ENCODE measurements at regions not wholly inside any gene's neighbourhood (a gene's known extent, or its start where the extent isn't known, plus 50 kb on each side); places are given as distances from the start of the nearest gene placed in this dataset.

DNA sequence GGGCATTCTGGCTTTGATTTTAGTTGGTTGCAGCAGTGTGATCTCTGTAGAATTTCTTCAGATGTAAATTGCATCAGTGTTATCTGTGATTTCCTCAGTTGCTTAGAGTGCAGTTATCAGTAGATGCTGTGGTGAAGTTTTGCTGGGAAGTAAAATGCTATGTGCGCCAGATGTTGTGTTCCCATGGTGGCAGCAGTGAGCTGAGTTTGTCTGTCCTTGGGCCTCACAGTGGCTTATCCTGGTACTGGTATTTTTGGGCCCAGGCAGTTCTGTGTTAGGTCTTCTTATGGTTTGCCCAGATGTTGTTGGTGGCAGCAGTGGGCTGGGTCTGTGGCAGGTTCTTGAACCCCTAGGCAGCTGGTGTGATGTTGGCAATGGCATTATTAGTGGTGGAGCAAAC lies 1242.1 kb downstream of the PLA2G4A start:
- H3K4me2 ChIP-seq (ENCODE audit: low read length): no peak overlapping the region
- H3K4me1 ChIP-seq (ENCODE audit: control insufficient read depth, insufficient read depth, low read length): no peaks in the 10 kb centered on the region
- no peak overlapping the region for H3K4me3 ChIP-seq (ENCODE audit: low read length)
- H3K36me3 ChIP-seq (ENCODE audit: insufficient read depth, low read length): no peaks in the 10 kb centered on the region
- H3K9ac ChIP-seq (ENCODE audit: low read depth, low read length): no peak overlapping the region
- H3K27me3 ChIP-seq (ENCODE audit: control insufficient read depth, insufficient read depth, low read length): no peaks in the 10 kb centered on the region
- peaks cover 14% of the 10 kb centered on the region for H3K9me3 ChIP-seq (replicated peaks; ENCODE audit: low read length)

DNA sequence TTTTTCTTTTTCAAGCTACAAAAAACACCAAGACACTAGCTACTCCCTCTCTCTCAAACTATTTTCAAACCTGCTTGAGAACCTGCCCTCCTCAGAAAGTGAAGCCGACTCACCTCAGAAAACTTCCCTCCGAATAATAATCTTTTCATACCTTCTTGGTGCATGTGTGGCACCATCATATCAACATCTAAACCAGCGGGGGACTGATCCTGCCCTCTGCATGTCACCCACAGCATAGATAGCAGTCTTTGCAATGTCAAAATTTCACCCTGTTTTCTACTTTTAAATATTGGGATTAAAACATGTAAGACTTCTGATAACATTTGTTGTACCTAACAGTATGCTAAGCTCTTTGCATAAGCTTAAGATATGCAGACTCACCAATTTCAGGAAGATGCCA lies 1260.3 kb downstream of the PLA2G4A start:
- H3K9me3 ChIP-seq (replicated peaks; ENCODE audit: low read length): no peaks in the 10 kb centered on the region
- no peak overlapping the region for H3K9ac ChIP-seq (ENCODE audit: low read depth, low read length)
- H3K4me3 ChIP-seq (ENCODE audit: low read length): no peak overlapping the region
- H3K4me2 ChIP-seq (ENCODE audit: low read length): no peak overlapping the region
- H3K4me1 ChIP-seq (ENCODE audit: control insufficient read depth, insufficient read depth, low read length): peaks cover 4% of the 10 kb centered on the region
- no peaks in the 10 kb centered on the region for H3K36me3 ChIP-seq (ENCODE audit: insufficient read depth, low read length)
- no peaks in the 10 kb centered on the region for H3K27me3 ChIP-seq (ENCODE audit: control insufficient read depth, insufficient read depth, low read length)

DNA sequence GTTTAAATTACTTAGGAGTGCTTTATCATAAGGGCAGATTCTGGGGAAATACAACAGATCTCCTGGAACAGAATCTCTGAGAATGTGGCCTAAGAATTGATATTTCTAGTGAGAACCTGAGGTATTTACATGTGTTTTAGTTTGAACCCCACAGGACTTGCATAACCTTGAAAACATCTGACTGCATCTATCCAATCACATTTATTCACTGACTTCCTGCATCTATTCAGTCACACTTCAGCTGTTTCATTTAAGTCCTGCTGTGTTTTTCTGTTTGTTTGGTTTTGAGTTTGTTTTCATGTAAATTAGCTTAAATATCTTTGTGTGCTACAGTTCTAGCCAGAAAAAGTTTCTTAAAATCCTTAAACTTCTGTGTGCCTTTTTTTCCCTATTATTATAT lies 1260.7 kb downstream of the PLA2G4A start:
- no peaks in the 10 kb centered on the region for H3K27me3 ChIP-seq (ENCODE audit: control insufficient read depth, insufficient read depth, low read length)
- no peak overlapping the region for H3K4me3 ChIP-seq (ENCODE audit: low read length)
- H3K9ac ChIP-seq (ENCODE audit: low read depth, low read length): no peak overlapping the region
- peaks cover 4% of the 10 kb centered on the region for H3K4me1 ChIP-seq (ENCODE audit: control insufficient read depth, insufficient read depth, low read length)
- H3K9me3 ChIP-seq (replicated peaks; ENCODE audit: low read length): no peaks in the 10 kb centered on the region
- H3K36me3 ChIP-seq (ENCODE audit: insufficient read depth, low read length): no peaks in the 10 kb centered on the region
- H3K4me2 ChIP-seq (ENCODE audit: low read length): no peak overlapping the region

DNA sequence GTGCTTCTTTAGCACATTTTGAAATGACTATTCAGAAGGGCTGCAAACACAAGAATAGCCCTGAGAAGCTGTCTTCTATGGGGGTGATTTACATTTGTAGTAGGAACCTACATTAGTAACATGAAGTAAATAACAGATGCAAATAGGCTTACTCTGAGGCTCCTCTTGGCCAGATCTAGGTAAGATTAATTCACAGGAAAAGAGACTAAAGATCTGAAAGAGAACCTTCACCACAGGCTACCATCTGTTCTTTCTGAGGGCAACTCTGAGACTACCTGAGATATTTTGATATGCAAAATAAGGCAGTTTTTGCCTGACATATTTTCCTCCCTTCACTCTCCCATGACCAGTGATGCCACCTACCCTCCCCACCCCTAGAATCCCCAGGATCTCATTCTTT lies 1267.8 kb downstream of the PLA2G4A start:
- Histone ChIP-seq H3K36me3 (ENCODE audit: insufficient read depth, low read length) (no peaks in the 10 kb centered on the region), H3K9me3 (replicated peaks; ENCODE audit: low read length) (no peaks in the 10 kb centered on the region), H3K4me1 (ENCODE audit: control insufficient read depth, insufficient read depth, low read length) (no peaks in the 10 kb centered on the region), H3K4me2 (ENCODE audit: low read length) (no peak overlapping the region), H3K9ac (ENCODE audit: low read depth, low read length) (no peak overlapping the region), H3K27me3 (ENCODE audit: control insufficient read depth, insufficient read depth, low read length) (no peaks in the 10 kb centered on the region), H3K4me3 (ENCODE audit: low read length) (no peak overlapping the region)

DNA sequence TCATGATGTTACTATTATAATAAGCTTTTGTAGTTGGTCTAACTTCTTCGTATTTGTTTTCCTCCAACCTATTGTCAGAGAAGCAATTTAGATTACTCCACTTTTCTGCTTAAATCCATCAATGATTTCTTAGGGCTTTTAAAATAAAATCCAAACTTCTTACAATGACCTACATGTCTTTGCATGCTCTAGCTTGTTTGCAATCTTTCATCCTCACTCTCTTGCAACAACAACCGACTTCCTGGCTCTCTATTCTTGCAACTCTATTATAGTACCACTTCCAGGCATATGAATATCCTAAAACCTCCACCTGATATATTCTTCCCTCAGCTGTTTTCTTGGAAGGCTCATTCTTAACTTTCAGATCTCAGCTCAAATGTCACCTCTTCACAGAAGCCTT lies 1288.7 kb downstream of the PLA2G4A start:
- Histone ChIP-seq H3K36me3 (ENCODE audit: insufficient read depth, low read length) (no peaks in the 10 kb centered on the region), H3K9ac (ENCODE audit: low read depth, low read length) (no peak overlapping the region), H3K4me3 (ENCODE audit: low read length) (no peak overlapping the region), H3K4me2 (ENCODE audit: low read length) (no peak overlapping the region), H3K4me1 (ENCODE audit: control insufficient read depth, insufficient read depth, low read length) (no peaks in the 10 kb centered on the region), H3K27me3 (ENCODE audit: control insufficient read depth, insufficient read depth, low read length) (no peaks in the 10 kb centered on the region), H3K9me3 (replicated peaks; ENCODE audit: low read length) (no peaks in the 10 kb centered on the region)

DNA sequence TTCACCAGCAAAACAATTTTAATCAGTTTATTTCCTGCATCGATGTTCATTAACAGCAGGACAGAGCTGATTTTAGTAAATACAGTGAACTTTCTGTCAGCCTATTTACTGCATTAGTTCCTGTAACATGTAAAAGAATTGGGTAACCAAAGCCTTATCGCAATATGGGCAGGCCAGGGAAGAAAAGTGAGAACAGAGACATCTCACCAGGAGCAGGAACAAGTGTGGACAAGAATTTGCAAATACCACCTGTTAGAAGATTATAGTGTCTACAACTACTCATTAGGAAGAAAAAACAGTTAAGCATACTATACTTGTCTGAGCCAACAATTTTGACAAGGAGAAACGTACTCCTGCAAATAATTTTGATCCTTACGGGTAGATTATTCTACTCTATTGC lies 1293.9 kb downstream of the PLA2G4A start:
- Histone ChIP-seq H3K4me3 (ENCODE audit: low read length) (no peak overlapping the region), H3K36me3 (ENCODE audit: insufficient read depth, low read length) (no peaks in the 10 kb centered on the region), H3K4me1 (ENCODE audit: control insufficient read depth, insufficient read depth, low read length) (no peaks in the 10 kb centered on the region), H3K9ac (ENCODE audit: low read depth, low read length) (no peak overlapping the region), H3K9me3 (replicated peaks; ENCODE audit: low read length) (no peaks in the 10 kb centered on the region), H3K27me3 (ENCODE audit: control insufficient read depth, insufficient read depth, low read length) (no peaks in the 10 kb centered on the region), H3K4me2 (ENCODE audit: low read length) (no peak overlapping the region)

DNA sequence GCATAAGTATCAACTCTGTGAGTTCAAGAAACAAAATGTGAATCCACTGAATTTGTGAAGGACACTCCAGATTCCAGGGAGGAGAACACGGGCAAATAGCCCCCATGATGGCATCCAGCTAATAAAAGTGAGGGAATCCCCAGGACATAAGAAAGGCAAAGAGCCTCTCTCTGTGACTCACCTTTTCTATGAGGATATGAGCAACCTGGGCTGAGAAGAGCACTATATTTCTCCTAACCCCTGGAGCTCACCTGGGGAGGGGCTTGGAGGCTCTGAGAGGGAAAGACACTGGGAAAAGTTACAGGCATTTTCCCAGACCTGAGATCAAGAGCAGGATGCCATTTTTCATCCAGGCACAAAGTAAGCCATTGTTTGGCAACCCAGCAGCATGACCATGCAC lies 1298.8 kb downstream of the PLA2G4A start:
- H3K9ac ChIP-seq (ENCODE audit: low read depth, low read length): no peak overlapping the region
- no peak overlapping the region for H3K4me2 ChIP-seq (ENCODE audit: low read length)
- H3K9me3 ChIP-seq (replicated peaks; ENCODE audit: low read length): no peaks in the 10 kb centered on the region
- no peaks in the 10 kb centered on the region for H3K36me3 ChIP-seq (ENCODE audit: insufficient read depth, low read length)
- no peaks in the 10 kb centered on the region for H3K4me1 ChIP-seq (ENCODE audit: control insufficient read depth, insufficient read depth, low read length)
- H3K4me3 ChIP-seq (ENCODE audit: low read length): no peak overlapping the region
- H3K27me3 ChIP-seq (ENCODE audit: control insufficient read depth, insufficient read depth, low read length): no peaks in the 10 kb centered on the region

DNA sequence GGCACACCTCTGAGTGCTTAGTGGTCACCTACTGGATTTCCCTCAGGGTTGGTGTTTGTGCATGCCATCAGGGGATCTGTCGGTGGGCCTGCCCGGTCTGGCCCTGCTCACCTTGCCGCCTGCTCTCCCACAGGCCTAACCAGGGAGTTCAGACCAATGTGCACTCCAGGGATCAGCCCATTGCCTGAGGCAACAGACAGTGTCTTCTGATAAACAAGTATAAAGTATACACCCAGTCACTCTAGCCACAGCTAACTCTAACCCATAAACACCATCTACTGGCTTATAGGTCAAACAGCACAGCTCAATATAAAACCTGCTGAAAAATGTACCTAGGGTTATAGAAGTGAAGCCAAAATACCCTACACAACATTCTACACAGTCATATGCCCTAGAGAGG lies 1300.0 kb downstream of the PLA2G4A start:
- Histone ChIP-seq H3K4me1 (ENCODE audit: control insufficient read depth, insufficient read depth, low read length) (no peaks in the 10 kb centered on the region), H3K9ac (ENCODE audit: low read depth, low read length) (no peak overlapping the region), H3K4me3 (ENCODE audit: low read length) (no peak overlapping the region), H3K9me3 (replicated peaks; ENCODE audit: low read length) (no peaks in the 10 kb centered on the region), H3K27me3 (ENCODE audit: control insufficient read depth, insufficient read depth, low read length) (no peaks in the 10 kb centered on the region), H3K36me3 (ENCODE audit: insufficient read depth, low read length) (no peaks in the 10 kb centered on the region), H3K4me2 (ENCODE audit: low read length) (no peak overlapping the region)

DNA sequence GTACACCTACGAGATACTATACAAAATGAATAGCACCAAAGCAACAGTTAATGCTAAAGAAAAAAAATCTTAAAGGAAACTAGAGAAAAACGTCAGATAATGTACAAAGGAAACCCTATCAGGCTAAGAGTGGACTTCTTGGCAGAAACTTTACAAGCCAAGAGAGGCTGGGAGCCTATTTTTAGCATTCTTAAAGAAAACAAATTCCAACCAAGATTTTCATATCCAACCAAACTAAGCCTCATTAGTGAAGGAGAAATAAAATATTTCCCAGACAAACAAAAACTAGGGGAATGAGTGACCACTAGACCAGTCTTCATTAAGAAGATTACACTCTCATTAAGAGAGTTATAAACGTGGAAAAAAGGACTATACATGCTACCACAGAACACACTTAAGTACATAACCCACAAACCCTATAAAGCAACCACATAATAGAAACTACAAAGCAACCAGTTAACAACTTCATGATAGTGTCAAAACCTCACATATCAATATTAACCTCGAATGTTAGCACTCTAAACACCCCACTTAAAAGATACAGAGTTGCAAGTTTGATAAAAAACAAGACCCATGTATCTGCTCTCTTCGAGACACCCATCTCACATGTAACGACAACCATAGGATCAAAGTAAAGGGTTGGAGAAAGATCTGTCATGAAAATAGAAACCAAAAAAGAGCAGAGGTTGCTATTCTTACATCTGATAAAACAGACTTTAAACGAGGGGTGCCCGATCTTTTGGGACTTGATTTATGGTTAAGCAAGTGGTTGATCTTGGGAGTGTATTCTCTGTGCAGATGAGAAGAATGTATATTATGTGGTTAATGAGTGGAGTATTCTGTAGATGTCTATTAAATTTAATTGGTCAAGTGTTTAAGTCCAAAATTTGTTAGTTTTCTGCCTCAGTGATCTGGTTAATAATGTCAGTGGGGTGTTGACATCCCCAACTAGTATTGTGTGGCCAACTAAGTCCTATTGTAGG lies 1301.4 kb downstream of the PLA2G4A start:
- Histone ChIP-seq H3K36me3 (ENCODE audit: insufficient read depth, low read length) (no peaks in the 10 kb centered on the region), H3K9ac (ENCODE audit: low read depth, low read length) (no peak overlapping the region), H3K4me3 (ENCODE audit: low read length) (no peak overlapping the region), H3K27me3 (ENCODE audit: control insufficient read depth, insufficient read depth, low read length) (no peaks in the 10 kb centered on the region), H3K4me1 (ENCODE audit: control insufficient read depth, insufficient read depth, low read length) (no peaks in the 10 kb centered on the region), H3K9me3 (replicated peaks; ENCODE audit: low read length) (no peaks in the 10 kb centered on the region), H3K4me2 (ENCODE audit: low read length) (no peak overlapping the region)

DNA sequence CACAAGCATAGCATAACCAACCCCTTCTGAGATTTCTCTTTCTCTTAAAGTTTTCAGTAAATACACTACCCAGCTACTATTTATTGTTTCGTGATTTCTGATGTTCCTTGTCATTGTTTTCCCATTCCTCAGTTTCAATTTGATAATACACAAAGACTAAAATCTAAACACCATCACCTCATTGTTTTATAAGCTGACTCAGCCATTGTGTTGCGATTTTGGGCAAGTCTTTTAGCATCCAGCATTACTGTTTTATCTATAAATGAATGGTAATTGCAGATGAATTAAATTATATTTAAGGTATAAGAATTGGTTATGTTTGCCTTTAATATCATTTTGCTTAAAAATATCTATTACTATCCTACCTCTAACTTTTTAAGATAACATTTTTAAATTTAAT lies 1308.5 kb downstream of the PLA2G4A start:
- Histone ChIP-seq H3K4me1 (ENCODE audit: control insufficient read depth, insufficient read depth, low read length) (no peaks in the 10 kb centered on the region), H3K27me3 (ENCODE audit: control insufficient read depth, insufficient read depth, low read length) (no peaks in the 10 kb centered on the region), H3K4me3 (ENCODE audit: low read length) (no peak overlapping the region), H3K4me2 (ENCODE audit: low read length) (no peak overlapping the region), H3K9ac (ENCODE audit: low read depth, low read length) (no peak overlapping the region), H3K36me3 (ENCODE audit: insufficient read depth, low read length) (no peaks in the 10 kb centered on the region), H3K9me3 (replicated peaks; ENCODE audit: low read length) (no peaks in the 10 kb centered on the region)

DNA sequence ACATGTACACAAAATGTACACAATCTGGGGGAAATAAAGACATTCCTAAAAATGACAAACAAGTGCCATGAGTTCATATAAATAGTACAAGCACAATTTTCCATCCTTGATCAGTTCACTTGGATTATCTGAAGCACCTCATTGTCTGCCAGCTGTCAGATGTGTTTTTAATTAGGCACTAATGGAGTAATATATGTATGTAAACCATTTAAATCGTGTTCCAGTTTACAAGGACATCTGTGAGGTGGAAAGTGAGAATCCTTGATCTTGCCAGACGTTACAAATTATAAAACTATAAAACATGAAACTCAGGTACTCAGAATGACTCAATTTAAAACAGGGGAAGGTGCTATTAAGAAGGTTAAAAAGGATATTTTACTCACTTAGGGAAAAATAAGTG lies 1312.2 kb downstream of the PLA2G4A start:
- H3K9me3 ChIP-seq (replicated peaks; ENCODE audit: low read length): no peaks in the 10 kb centered on the region

DNA sequence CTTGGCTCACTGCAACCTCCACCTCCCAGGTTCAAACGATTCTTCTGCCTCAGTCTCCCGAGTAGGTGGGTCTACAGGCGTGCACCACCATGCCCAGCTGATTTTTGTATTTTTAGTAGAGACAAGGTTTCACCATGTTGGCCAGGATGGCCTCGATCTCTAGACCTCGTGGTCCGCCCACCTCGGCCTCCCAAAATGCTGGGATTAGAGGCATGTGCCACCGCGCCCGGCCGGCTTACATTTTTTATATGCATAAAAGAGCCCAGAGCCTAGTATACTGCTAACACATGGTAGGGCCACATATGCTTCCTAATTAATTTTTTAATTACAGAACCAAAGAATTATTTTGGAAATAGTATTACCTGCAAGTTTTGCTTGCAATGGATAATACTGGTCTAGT lies 1325.4 kb downstream of the PLA2G4A start:
- no peaks in the 10 kb centered on the region for H3K9me3 ChIP-seq (replicated peaks; ENCODE audit: low read length)
- H3K9ac ChIP-seq (ENCODE audit: low read depth, low read length): no peak overlapping the region
- no peak overlapping the region for H3K4me2 ChIP-seq (ENCODE audit: low read length)
- H3K36me3 ChIP-seq (ENCODE audit: insufficient read depth, low read length): no peaks in the 10 kb centered on the region
- no peaks in the 10 kb centered on the region for H3K4me1 ChIP-seq (ENCODE audit: control insufficient read depth, insufficient read depth, low read length)
- H3K4me3 ChIP-seq (ENCODE audit: low read length): no peak overlapping the region
- H3K27me3 ChIP-seq (ENCODE audit: control insufficient read depth, insufficient read depth, low read length): no peaks in the 10 kb centered on the region

More for the DNA sequence above, 1312.2 kb downstream of the PLA2G4A start:
- H3K9ac ChIP-seq (ENCODE audit: low read depth, low read length): no peak overlapping the region
- no peaks in the 10 kb centered on the region for H3K4me1 ChIP-seq (ENCODE audit: control insufficient read depth, insufficient read depth, low read length)
- no peaks in the 10 kb centered on the region for H3K27me3 ChIP-seq (ENCODE audit: control insufficient read depth, insufficient read depth, low read length)
- no peak overlapping the region for H3K4me2 ChIP-seq (ENCODE audit: low read length)
- H3K4me3 ChIP-seq (ENCODE audit: low read length): no peak overlapping the region
- H3K36me3 ChIP-seq (ENCODE audit: insufficient read depth, low read length): no peaks in the 10 kb centered on the region
